OCI-LY7 (cell line): ENCODE measurements at regions not wholly inside any gene's neighbourhood (a gene's known extent, or its start where the extent isn't known, plus 50 kb on each side); places are given as distances from the start of the nearest gene placed in this dataset.

Experiments
- BruUV-seq: library from RNA; stranded (reverse); fragments of 400-500 nt; replicated peaks from 2 replicates; lab custom pipeline; 2021; lab: Mats Ljungman, UMichigan
- CTCF ChIA-PET: fragments of 300-600 bp; sonication (Branson Sonifier 250); formaldehyde crosslinking; loops from one replicate; lab custom pipeline; 2022; ENCODE audit warnings: antibody characterized with exemption; ENCODE audit not compliant: unreplicated experiment; lab: Charles Lee
- POLR2A ChIA-PET: fragments of 300-600 bp; sonication (Branson Sonifier 250); formaldehyde crosslinking; loops from one replicate; lab custom pipeline; 2022; ENCODE audit warnings: antibody characterized with exemption; lab: Charles Lee
- DNase-seq: peaks from one replicate; pipeline ENCODE4 v3.0.0-alpha.2; 2015; ENCODE audit warnings: low spot score
- H2AFZ ChIP-seq: fragments of 200-600 bp; sonication (generic), shearing (Covaris generic); 2 replicates; pipeline ENCODE4 v1.6.1; 2014; ENCODE audit warnings: mild to moderate bottlenecking, antibody characterized with exemption, low read length, moderate library complexity
- H3K27ac ChIP-seq: fragments of 200-600 bp; sonication (generic); 2 replicates; pipeline ENCODE4 v1.5.1; 2014; ENCODE audit warnings: mixed run types, low read depth, mild to moderate bottlenecking, moderate library complexity, low read length, inconsistent platforms; ENCODE audit not compliant: poor library complexity, severe bottlenecking
- H3K36me3 ChIP-seq: fragments of 200-600 bp; sonication (generic); 2 replicates; pipeline ENCODE4 v1.6.1; 2014; ENCODE audit warnings: mild to moderate bottlenecking, antibody characterized with exemption, low read length, moderate library complexity, mixed read lengths; ENCODE audit not compliant: insufficient read depth
- H3K4me1 ChIP-seq: fragments of 200-600 bp; sonication (generic); 2 replicates; pipeline ENCODE4 v1.5.1; 2014; ENCODE audit warnings: mild to moderate bottlenecking, low read length; ENCODE audit not compliant: insufficient read depth, poor library complexity, severe bottlenecking
- H3K4me2 ChIP-seq: fragments of 200-600 bp; sonication (generic); 2 replicates; pipeline ENCODE4 v1.6.1; 2014; ENCODE audit warnings: mild to moderate bottlenecking, low read length
- H3K4me3 ChIP-seq: fragments of 200-600 bp; sonication (generic); 2 replicates; pipeline ENCODE4 v1.5.1; 2014; ENCODE audit warnings: mild to moderate bottlenecking, low read depth, low read length; ENCODE audit not compliant: poor library complexity, severe bottlenecking
- H3K79me2 ChIP-seq: fragments of 200-600 bp; sonication (generic); 2 replicates; pipeline ENCODE4 v1.6.1; 2016; ENCODE audit warnings: low read depth, mild to moderate bottlenecking, low read length, moderate library complexity, mixed read lengths; ENCODE audit not compliant: insufficient read depth
- H3K9me2 ChIP-seq: fragments of 200-600 bp; sonication (generic); 2 replicates; pipeline ENCODE4 v1.6.1; 2016; ENCODE audit warnings: mild to moderate bottlenecking, low read length, mixed read lengths; ENCODE audit not compliant: insufficient read depth
- H3K9me3 ChIP-seq: fragments of 200-600 bp; sonication (generic); 2 replicates; pipeline ENCODE4 v1.6.1; 2014; ENCODE audit warnings: mild to moderate bottlenecking, mixed run types, low read length, mixed read lengths
- H4K20me1 ChIP-seq: fragments of 200-600 bp; sonication (generic); 2 replicates; pipeline ENCODE4 v1.6.1; 2014; ENCODE audit warnings: mild to moderate bottlenecking, antibody characterized with exemption, low read length, moderate library complexity, mixed read lengths; ENCODE audit not compliant: insufficient read depth
- CTCF ChIP-seq: fragments of 200-600 bp; sonication (generic); conservative IDR thresholded peaks from 2 replicates; pipeline ENCODE4 v1.5.1; 2014; ENCODE audit warnings: mild to moderate bottlenecking, antibody characterized with exemption, low read length, moderate library complexity, mixed read lengths
- EZH2phosphoT487 ChIP-seq: fragments of 200-600 bp; sonication (generic); IDR thresholded peaks from 2 replicates; pipeline ENCODE4 v1.6.1; 2018; ENCODE audit warnings: low read depth, borderline replicate concordance, mild to moderate bottlenecking, mixed run types, antibody characterized with exemption, low read length, moderate library complexity, mixed read lengths
- intact Hi-C: fragments of 100-400 bp; cut with micrococcal nuclease; formaldehyde crosslinking; loops from one replicate; pipeline ENCODE4 v1.10.0; 2022; ENCODE audit not compliant: unreplicated experiment

GRCh38 chr2:96427917-96428316 is 77.2 kb downstream of the NEURL3 start:
- Histone ChIP-seq H3K4me1 (no peaks in the 10 kb centered on the region), H3K27ac (no peak overlapping the region), H3K4me3 (no peak overlapping the region), H3K4me2 (no peak overlapping the region), H3K9me3 (peaks cover 7% of the 10 kb centered on the region; the same call in 1 of the 2 replicates), H3K9me2 (no peaks in the 10 kb centered on the region), H4K20me1 (no peaks in the 10 kb centered on the region), H3K36me3 (no peaks in the 10 kb centered on the region), H2AFZ (no peak overlapping the region), H3K79me2 (no peaks in the 10 kb centered on the region)
- DNase-seq: no peak
- POLR2A ChIA-PET: interaction anchor here (1.2 kb wide), 1 partner anchor 18 kb away, joined by 3 read pairs; no protein-coding TSS in a partner anchor
- TF ChIP-seq CTCF (no peak), EZH2phosphoT487 (no peak)
- BruUV-seq: no TSS peak
- intact Hi-C loops: no loop called here
- CTCF ChIA-PET: no interaction called here

- H3K79me2 ChIP-seq: no peaks in the 10 kb centered on the region
- H3K27ac ChIP-seq: no peak overlapping the region
- intact Hi-C loops: no loop called here
- H4K20me1 ChIP-seq: no peaks in the 10 kb centered on the region
- peaks cover 7% of the 10 kb centered on the region; the same call in 1 of the 2 replicates for H3K9me3 ChIP-seq
- ChIA-PET POLR2A (interaction anchor here (0.5 to 1.2 kb wide), 2 partner anchors 18 to 25 kb away, joined by 3 read pairs; no protein-coding TSS in a partner anchor), CTCF (no interaction called here)
- no peak for TF ChIP-seq EZH2phosphoT487
- TF ChIP-seq CTCF: no peak
- no peak for DNase-seq
- H2AFZ ChIP-seq: no peak overlapping the region
- no peaks in the 10 kb centered on the region for H3K4me1 ChIP-seq
- no peaks in the 10 kb centered on the region for H3K36me3 ChIP-seq
- no peak overlapping the region for H3K4me2 ChIP-seq
- no peaks in the 10 kb centered on the region for H3K9me2 ChIP-seq
- no peak overlapping the region for H3K4me3 ChIP-seq
- no TSS peak for BruUV-seq
Measured at GRCh38 chr2:96427169-96427568, 78.0 kb downstream of the NEURL3 start.

GRCh38 chr2:96423828-96424227 is 81.3 kb downstream of the NEURL3 start:
- Histone ChIP-seq H3K9me2 (no peaks in the 10 kb centered on the region), H3K36me3 (no peaks in the 10 kb centered on the region), H3K4me1 (no peaks in the 10 kb centered on the region), H4K20me1 (no peaks in the 10 kb centered on the region), H3K27ac (no peak overlapping the region), H3K79me2 (no peaks in the 10 kb centered on the region), H3K4me3 (no peak overlapping the region), H3K4me2 (no peak overlapping the region), H2AFZ (no peak overlapping the region), H3K9me3 (no peaks in the 10 kb centered on the region)
- DNase-seq: no peak
- no peak for TF ChIP-seq EZH2phosphoT487
- ChIA-PET CTCF (no interaction called here), POLR2A (no interaction called here)
- no TSS peak for BruUV-seq
- intact Hi-C loops: no loop called here
